DOHH2 (cell line): ENCODE measurements at regions not wholly inside any gene's neighbourhood (a gene's known extent, or its start where the extent isn't known, plus 50 kb on each side); places are given as distances from the start of the nearest gene placed in this dataset.

Experiments used
- H3F3A ChIP-seq: fragments of 200-600 bp; sonication (generic), shearing (Covaris generic); 2 replicates; pipeline ENCODE4 v1.6.0; 2016; ENCODE audit warnings: antibody characterized with exemption, mild to moderate bottlenecking; ENCODE audit not compliant: control insufficient read depth, insufficient read depth
- H3K27ac ChIP-seq: fragments of 200-600 bp; sonication (generic); 2 replicates; pipeline ENCODE4 v1.5.1; 2014; ENCODE audit warnings: low read depth, mild to moderate bottlenecking, low read length, moderate library complexity
- H3K27me3 ChIP-seq: fragments of 200-600 bp; sonication (generic); 2 replicates; pipeline ENCODE4 v1.6.1; 2014; ENCODE audit warnings: mild to moderate bottlenecking, low read length, mixed read lengths; ENCODE audit not compliant: control insufficient read depth
- H3K36me3 ChIP-seq: fragments of 200-600 bp; sonication (generic); 2 replicates; pipeline ENCODE4 v1.6.1; 2014; ENCODE audit warnings: mild to moderate bottlenecking, low read length, moderate library complexity, mixed read lengths; ENCODE audit not compliant: control insufficient read depth
- H3K4me1 ChIP-seq: fragments of 200-600 bp; sonication (generic); 2 replicates; pipeline ENCODE4 v1.6.1; 2014; ENCODE audit warnings: mild to moderate bottlenecking, low read length, mixed read lengths; ENCODE audit not compliant: control insufficient read depth
- H3K4me2 ChIP-seq: fragments of 200-600 bp; sonication (generic); 2 replicates; pipeline ENCODE4 v1.6.0; 2014; ENCODE audit warnings: mild to moderate bottlenecking, low read length, moderate library complexity
- H3K4me3 ChIP-seq: fragments of 200-600 bp; sonication (generic); 2 replicates; pipeline ENCODE4 v1.5.1; 2014; ENCODE audit warnings: mild to moderate bottlenecking, low read length, mixed read lengths
- H3K79me2 ChIP-seq: fragments of 200-600 bp; sonication (generic); 2 replicates; pipeline ENCODE4 v1.6.1; 2014; ENCODE audit warnings: mild to moderate bottlenecking, low read length, mixed read lengths; ENCODE audit not compliant: control insufficient read depth
- H3K9me2 ChIP-seq: fragments of 200-600 bp; sonication (generic); replicated peaks from 2 replicates; pipeline ENCODE4 v1.6.1; 2014; ENCODE audit warnings: mild to moderate bottlenecking, low read length, mixed read lengths; ENCODE audit not compliant: control insufficient read depth
- H3K9me3 ChIP-seq: fragments of 200-600 bp; sonication (generic); 2 replicates; pipeline ENCODE4 v1.6.1; 2014; ENCODE audit warnings: antibody characterized with exemption, low read length, mixed read lengths; ENCODE audit not compliant: control insufficient read depth, insufficient read depth
- H4K20me1 ChIP-seq: fragments of 200-600 bp; sonication (generic); 2 replicates; pipeline ENCODE4 v1.6.0; 2014; ENCODE audit warnings: low read depth, mild to moderate bottlenecking, antibody characterized with exemption, low read length, moderate library complexity; ENCODE audit not compliant: control insufficient read depth, insufficient read depth
- CTCF ChIP-seq: fragments of 200-600 bp; sonication (generic); IDR thresholded peaks from one replicate; pipeline ENCODE4 v1.5.1; 2014; ENCODE audit warnings: antibody characterized with exemption, mild to moderate bottlenecking, low read depth, low read length; ENCODE audit not compliant: poor library complexity, severe bottlenecking
- EZH2phosphoT487 ChIP-seq: fragments of 200-600 bp; sonication (generic); IDR thresholded peaks from 2 replicates; pipeline ENCODE4 v1.6.1; 2017; ENCODE audit warnings: borderline replicate concordance, mild to moderate bottlenecking, antibody characterized with exemption, low read length, moderate library complexity, mixed read lengths

GRCh38 chr4:43898836-43899235 lies 549.8 kb downstream of the KCTD8 start:
- Histone ChIP-seq H3K36me3 (no peaks in the 10 kb centered on the region), H3F3A (no peaks in the 10 kb centered on the region), H3K9me3 (no peaks in the 10 kb centered on the region), H3K4me2 (no peak overlapping the region), H3K27me3 (no peaks in the 10 kb centered on the region), H4K20me1 (no peaks in the 10 kb centered on the region), H3K79me2 (no peaks in the 10 kb centered on the region), H3K4me3 (no peak overlapping the region), H3K4me1 (no peaks in the 10 kb centered on the region), H3K9me2 (no peaks in the 10 kb centered on the region), H3K27ac (no peak overlapping the region)
- TF ChIP-seq CTCF = no peak

- H4K20me1 ChIP-seq = no peaks in the 10 kb centered on the region
- no peak overlapping the region for H3K27ac ChIP-seq
- TF ChIP-seq EZH2phosphoT487 = no peak
- no peak for TF ChIP-seq CTCF
These were observed 545.2 kb downstream of the KCTD8 start for GRCh38 chr4:43903456-43903855.

GRCh38 chr4:43918377-43918776 lies 530.2 kb downstream of the KCTD8 start:
- Histone ChIP-seq H4K20me1 (no peaks in the 10 kb centered on the region), H3F3A (no peaks in the 10 kb centered on the region), H3K9me3 (no peaks in the 10 kb centered on the region), H3K4me2 (no peak overlapping the region), H3K27me3 (no peaks in the 10 kb centered on the region), H3K27ac (no peak overlapping the region), H3K79me2 (no peaks in the 10 kb centered on the region), H3K36me3 (no peaks in the 10 kb centered on the region), H3K4me3 (no peak overlapping the region), H3K9me2 (no peaks in the 10 kb centered on the region), H3K4me1 (no peaks in the 10 kb centered on the region)
- TF ChIP-seq EZH2phosphoT487 (no peak), CTCF (no peak)

More at GRCh38 chr4:43903456-43903855, 545.2 kb downstream of the KCTD8 start:
- H3K4me3 ChIP-seq = no peak overlapping the region
- H3K9me2 ChIP-seq = no peaks in the 10 kb centered on the region
- no peaks in the 10 kb centered on the region for H3K79me2 ChIP-seq
- H3F3A ChIP-seq = no peaks in the 10 kb centered on the region
- H3K4me2 ChIP-seq = no peak overlapping the region
- no peaks in the 10 kb centered on the region for H3K36me3 ChIP-seq
- H3K4me1 ChIP-seq = no peaks in the 10 kb centered on the region
- no peaks in the 10 kb centered on the region for H3K9me3 ChIP-seq
- H3K27me3 ChIP-seq = no peaks in the 10 kb centered on the region

- Histone ChIP-seq H3K4me1 (no peaks in the 10 kb centered on the region), H3K9me3 (no peaks in the 10 kb centered on the region), H3K79me2 (no peaks in the 10 kb centered on the region), H3K27ac (no peak overlapping the region), H3K4me3 (no peak overlapping the region), H4K20me1 (no peaks in the 10 kb centered on the region), H3F3A (no peaks in the 10 kb centered on the region), H3K4me2 (no peak overlapping the region), H3K9me2 (no peaks in the 10 kb centered on the region), H3K27me3 (no peaks in the 10 kb centered on the region), H3K36me3 (no peaks in the 10 kb centered on the region)
- no peak for TF ChIP-seq EZH2phosphoT487
- TF ChIP-seq CTCF = no peak
These were observed 516.2 kb downstream of the KCTD8 start for GRCh38 chr4:43932448-43932847.
